ENCODE measurements at regions not wholly inside any gene's neighbourhood (a gene's known extent, or its start where the extent isn't known, plus 50 kb on each side); places are given as distances from the start of the nearest gene placed in this dataset.

GRCh38 chr2:193527146-193527545, 1332.4 kb upstream of the TMEFF2 start:
- Histone ChIP-seq H3K79me1 (ENCODE audit: low read length) (no peaks in the 10 kb centered on the region), H3K36me3 (ENCODE audit: control insufficient read depth in 1 of 2, insufficient read depth in 2 of 2, low read length in 2 of 2) (no peaks in the 10 kb centered on the region), H2BK12ac (ENCODE audit: low read length) (no peak overlapping the region), H3K4me1 (ENCODE audit: control insufficient read depth in 1 of 2, insufficient read depth in 2 of 2, low read length in 2 of 2) (no peaks in the 10 kb centered on the region), H4K8ac (ENCODE audit: low read depth, low read length) (no peak overlapping the region), H3K14ac (ENCODE audit: low read length) (no peak overlapping the region), H4K91ac (ENCODE audit: low read depth, low read length) (no peak overlapping the region), H3K4me2 (ENCODE audit: low read length) (no peak overlapping the region), H3K18ac (ENCODE audit: low read length) (no peak overlapping the region), H3K4me3 (ENCODE audit: low read depth, low read length) (no peak overlapping the region), H2AK5ac (ENCODE audit: low read length) (no peak overlapping the region), H4K12ac (ENCODE audit: low read depth, low read length) (no peak overlapping the region), H2BK120ac (ENCODE audit: insufficient read depth, low read length, poor library complexity) (no peak overlapping the region), H3K27me3 (ENCODE audit: insufficient read depth, low read length) (no peaks in the 10 kb centered on the region), H3K9me3 (ENCODE audit: insufficient read depth, low read depth, low read length) (no peaks in the 10 kb centered on the region), H3K4ac (ENCODE audit: low read depth, low read length) (no peak overlapping the region), H2AFZ (ENCODE audit: insufficient read depth, low read length, poor library complexity) (no peak overlapping the region), H2BK5ac (ENCODE audit: low read depth, low read length, poor library complexity) (no peak overlapping the region), H3K27ac (ENCODE audit: low read depth, low read length) (no peak overlapping the region), H3K9ac (ENCODE audit: low read length) (no peak overlapping the region), H3K23ac (ENCODE audit: low read length) (no peak overlapping the region), H3K79me2 (ENCODE audit: control insufficient read depth, insufficient read depth, low read length, poor library complexity) (no peaks in the 10 kb centered on the region)
- DNase-seq: no peak
- WGBS (ENCODE audit: extremely low coverage, insufficient coverage, insufficient read length): no CpG with 5 or more reads among the region's 3 CpGs

DNA sequence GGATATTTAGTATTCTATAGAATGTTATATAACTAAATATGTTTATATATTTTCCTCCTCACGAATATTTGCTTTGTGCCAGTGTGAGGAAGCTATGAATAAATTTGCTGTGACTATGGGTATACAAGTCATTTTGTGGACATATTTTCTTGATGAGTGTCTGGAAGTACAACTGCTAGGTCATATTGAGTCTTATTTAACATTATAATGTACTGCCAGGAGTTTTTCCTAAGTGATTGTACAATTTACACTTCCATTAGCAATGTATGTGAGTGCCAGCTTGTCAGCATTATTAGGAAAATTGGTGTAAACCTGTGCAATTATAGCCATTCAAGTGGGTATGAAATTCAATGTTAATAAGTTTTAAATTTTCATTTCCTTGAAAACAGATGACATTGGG, 1328.9 kb upstream of the TMEFF2 start:
- no CpG with 5 or more reads among the region's 1 CpG for WGBS (ENCODE audit: extremely low coverage, insufficient coverage, insufficient read length)

GRCh38 chr2:193521523-193521922, 1326.8 kb upstream of the TMEFF2 start:
- no peak overlapping the region for H2BK5ac ChIP-seq (ENCODE audit: low read depth, low read length, poor library complexity)
- no peak overlapping the region for H2BK12ac ChIP-seq (ENCODE audit: low read length)
- WGBS (ENCODE audit: extremely low coverage, insufficient coverage, insufficient read length): no CpG with 5 or more reads among the region's 2 CpGs
- no peak overlapping the region for H4K8ac ChIP-seq (ENCODE audit: low read depth, low read length)
- no peaks in the 10 kb centered on the region for H3K79me2 ChIP-seq (ENCODE audit: control insufficient read depth, insufficient read depth, low read length, poor library complexity)
- no peaks in the 10 kb centered on the region for H3K27me3 ChIP-seq (ENCODE audit: insufficient read depth, low read length)
- H2BK120ac ChIP-seq (ENCODE audit: insufficient read depth, low read length, poor library complexity): no peak overlapping the region
- no peaks in the 10 kb centered on the region for H3K79me1 ChIP-seq (ENCODE audit: low read length)
- H3K23ac ChIP-seq (ENCODE audit: low read length): no peak overlapping the region
- no peak overlapping the region for H3K18ac ChIP-seq (ENCODE audit: low read length)
- H3K4me1 ChIP-seq (ENCODE audit: control insufficient read depth in 1 of 2, insufficient read depth in 2 of 2, low read length in 2 of 2): no peaks in the 10 kb centered on the region
- H3K4me2 ChIP-seq (ENCODE audit: low read length): no peak overlapping the region
- no peak overlapping the region for H3K9ac ChIP-seq (ENCODE audit: low read length)
- H3K4ac ChIP-seq (ENCODE audit: low read depth, low read length): no peak overlapping the region
- no peak overlapping the region for H4K91ac ChIP-seq (ENCODE audit: low read depth, low read length)
- no peak overlapping the region for H3K27ac ChIP-seq (ENCODE audit: low read depth, low read length)
- no peaks in the 10 kb centered on the region for H3K9me3 ChIP-seq (ENCODE audit: insufficient read depth, low read depth, low read length)
- no peak overlapping the region for H3K4me3 ChIP-seq (ENCODE audit: low read depth, low read length)
- no peaks in the 10 kb centered on the region for H3K36me3 ChIP-seq (ENCODE audit: control insufficient read depth in 1 of 2, insufficient read depth in 2 of 2, low read length in 2 of 2)
- H2AFZ ChIP-seq (ENCODE audit: insufficient read depth, low read length, poor library complexity): no peak overlapping the region
- H4K12ac ChIP-seq (ENCODE audit: low read depth, low read length): no peak overlapping the region
- no peak for DNase-seq
- no peak overlapping the region for H2AK5ac ChIP-seq (ENCODE audit: low read length)
- no peak overlapping the region for H3K14ac ChIP-seq (ENCODE audit: low read length)

More for the DNA sequence above, 1328.9 kb upstream of the TMEFF2 start:
- Histone ChIP-seq H4K8ac (ENCODE audit: low read depth, low read length) (no peak overlapping the region), H2AFZ (ENCODE audit: insufficient read depth, low read length, poor library complexity) (no peak overlapping the region), H3K14ac (ENCODE audit: low read length) (no peak overlapping the region), H2BK120ac (ENCODE audit: insufficient read depth, low read length, poor library complexity) (no peak overlapping the region), H3K79me2 (ENCODE audit: control insufficient read depth, insufficient read depth, low read length, poor library complexity) (no peaks in the 10 kb centered on the region), H2AK5ac (ENCODE audit: low read length) (no peak overlapping the region), H3K23ac (ENCODE audit: low read length) (no peak overlapping the region), H2BK12ac (ENCODE audit: low read length) (no peak overlapping the region), H3K36me3 (ENCODE audit: control insufficient read depth in 1 of 2, insufficient read depth in 2 of 2, low read length in 2 of 2) (no peaks in the 10 kb centered on the region), H2BK5ac (ENCODE audit: low read depth, low read length, poor library complexity) (no peak overlapping the region), H3K79me1 (ENCODE audit: low read length) (no peaks in the 10 kb centered on the region), H3K4me3 (ENCODE audit: low read depth, low read length) (no peak overlapping the region), H4K91ac (ENCODE audit: low read depth, low read length) (no peak overlapping the region), H3K4ac (ENCODE audit: low read depth, low read length) (no peak overlapping the region), H3K4me2 (ENCODE audit: low read length) (no peak overlapping the region), H3K27me3 (ENCODE audit: insufficient read depth, low read length) (no peaks in the 10 kb centered on the region), H3K9me3 (ENCODE audit: insufficient read depth, low read depth, low read length) (no peaks in the 10 kb centered on the region), H3K9ac (ENCODE audit: low read length) (no peak overlapping the region), H3K27ac (ENCODE audit: low read depth, low read length) (no peak overlapping the region), H4K12ac (ENCODE audit: low read depth, low read length) (no peak overlapping the region), H3K4me1 (ENCODE audit: control insufficient read depth in 1 of 2, insufficient read depth in 2 of 2, low read length in 2 of 2) (no peaks in the 10 kb centered on the region), H3K18ac (ENCODE audit: low read length) (no peak overlapping the region)
- DNase-seq: no peak

GRCh38 chr2:193520709-193521458, 1326.2 kb upstream of the TMEFF2 start:
- H3K14ac ChIP-seq (ENCODE audit: low read length): no peak overlapping the region
- no peaks in the 10 kb centered on the region for H3K27me3 ChIP-seq (ENCODE audit: insufficient read depth, low read length)
- H2AK5ac ChIP-seq (ENCODE audit: low read length): no peak overlapping the region
- H3K4me1 ChIP-seq (ENCODE audit: control insufficient read depth in 1 of 2, insufficient read depth in 2 of 2, low read length in 2 of 2): no peaks in the 10 kb centered on the region
- no peaks in the 10 kb centered on the region for H3K9me3 ChIP-seq (ENCODE audit: insufficient read depth, low read depth, low read length)
- H3K4me3 ChIP-seq (ENCODE audit: low read depth, low read length): no peak overlapping the region
- H4K91ac ChIP-seq (ENCODE audit: low read depth, low read length): no peak overlapping the region
- no peak for DNase-seq
- H3K27ac ChIP-seq (ENCODE audit: low read depth, low read length): no peak overlapping the region
- H3K79me2 ChIP-seq (ENCODE audit: control insufficient read depth, insufficient read depth, low read length, poor library complexity): no peaks in the 10 kb centered on the region
- H3K18ac ChIP-seq (ENCODE audit: low read length): no peak overlapping the region
- WGBS (ENCODE audit: extremely low coverage, insufficient coverage, insufficient read length): no CpG with 5 or more reads among the region's 5 CpGs
- no peak overlapping the region for H3K9ac ChIP-seq (ENCODE audit: low read length)
- H4K8ac ChIP-seq (ENCODE audit: low read depth, low read length): no peak overlapping the region
- no peak overlapping the region for H2BK12ac ChIP-seq (ENCODE audit: low read length)
- H2BK120ac ChIP-seq (ENCODE audit: insufficient read depth, low read length, poor library complexity): no peak overlapping the region
- H4K12ac ChIP-seq (ENCODE audit: low read depth, low read length): no peak overlapping the region
- H2AFZ ChIP-seq (ENCODE audit: insufficient read depth, low read length, poor library complexity): no peak overlapping the region
- no peak overlapping the region for H3K23ac ChIP-seq (ENCODE audit: low read length)
- H3K4me2 ChIP-seq (ENCODE audit: low read length): no peak overlapping the region
- no peak overlapping the region for H2BK5ac ChIP-seq (ENCODE audit: low read depth, low read length, poor library complexity)
- no peaks in the 10 kb centered on the region for H3K79me1 ChIP-seq (ENCODE audit: low read length)
- H3K36me3 ChIP-seq (ENCODE audit: control insufficient read depth in 1 of 2, insufficient read depth in 2 of 2, low read length in 2 of 2): no peaks in the 10 kb centered on the region
- H3K4ac ChIP-seq (ENCODE audit: low read depth, low read length): no peak overlapping the region

Data from trophoblast cell (in vitro differentiated cells and primary cell).